ENCODE measurements at regions not wholly inside any gene's neighbourhood (a gene's known extent, or its start where the extent isn't known, plus 50 kb on each side); places are given as distances from the start of the nearest gene placed in this dataset.

DNA sequence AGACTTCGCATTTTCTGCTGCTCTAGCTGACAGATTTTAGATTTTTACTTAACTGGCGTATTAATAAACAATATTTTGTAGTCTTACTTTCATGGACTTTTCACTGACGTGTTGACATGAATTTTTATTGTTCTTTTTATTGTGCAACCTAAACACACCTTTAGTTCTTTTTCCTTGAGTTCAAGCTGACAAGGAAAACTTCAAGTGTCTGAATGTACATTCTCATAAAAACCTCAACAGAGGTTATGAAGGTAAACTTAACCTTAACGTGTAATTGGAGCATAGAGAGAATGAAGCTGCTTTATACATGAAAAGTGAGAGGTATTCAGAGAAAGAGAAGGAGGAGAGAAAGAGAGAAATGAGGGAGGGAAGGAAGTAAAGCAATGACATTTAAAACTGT, 364.3 kb upstream of the CT83 start (continued):
- TF ChIP-seq, protein P1, sequence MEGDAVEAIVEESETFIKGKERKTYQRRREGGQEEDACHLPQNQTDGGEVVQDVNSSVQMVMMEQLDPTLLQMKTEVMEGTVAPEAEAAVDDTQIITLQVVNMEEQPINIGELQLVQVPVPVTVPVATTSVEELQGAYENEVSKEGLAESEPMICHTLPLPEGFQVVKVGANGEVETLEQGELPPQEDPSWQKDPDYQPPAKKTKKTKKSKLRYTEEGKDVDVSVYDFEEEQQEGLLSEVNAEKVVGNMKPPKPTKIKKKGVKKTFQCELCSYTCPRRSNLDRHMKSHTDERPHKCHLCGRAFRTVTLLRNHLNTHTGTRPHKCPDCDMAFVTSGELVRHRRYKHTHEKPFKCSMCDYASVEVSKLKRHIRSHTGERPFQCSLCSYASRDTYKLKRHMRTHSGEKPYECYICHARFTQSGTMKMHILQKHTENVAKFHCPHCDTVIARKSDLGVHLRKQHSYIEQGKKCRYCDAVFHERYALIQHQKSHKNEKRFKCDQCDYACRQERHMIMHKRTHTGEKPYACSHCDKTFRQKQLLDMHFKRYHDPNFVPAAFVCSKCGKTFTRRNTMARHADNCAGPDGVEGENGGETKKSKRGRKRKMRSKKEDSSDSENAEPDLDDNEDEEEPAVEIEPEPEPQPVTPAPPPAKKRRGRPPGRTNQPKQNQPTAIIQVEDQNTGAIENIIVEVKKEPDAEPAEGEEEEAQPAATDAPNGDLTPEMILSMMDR (IDR thresholded peaks at IDR 0.05 in 2 of 3, conservative IDR thresholded peaks at IDR 0.05 in 1 of 3; ENCODE audit: borderline replicate concordance in 1 of 3, insufficient read depth in 1 of 3, low read depth in 2 of 3, low read length in 2 of 3), result no peak
- TF ChIP-seq CEBPB (IDR thresholded peaks at IDR 0.05; ENCODE audit: low read depth), result no peak
- no peak for TF ChIP-seq RAD21 (IDR thresholded peaks at IDR 0.05; ENCODE audit: low read depth)
- TF ChIP-seq, protein P2, sequence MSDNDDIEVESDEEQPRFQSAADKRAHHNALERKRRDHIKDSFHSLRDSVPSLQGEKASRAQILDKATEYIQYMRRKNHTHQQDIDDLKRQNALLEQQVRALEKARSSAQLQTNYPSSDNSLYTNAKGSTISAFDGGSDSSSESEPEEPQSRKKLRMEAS (IDR thresholded peaks at IDR 0.05), result no peak
- no peak for TF ChIP-seq JUND (IDR thresholded peaks at IDR 0.05)

DNA sequence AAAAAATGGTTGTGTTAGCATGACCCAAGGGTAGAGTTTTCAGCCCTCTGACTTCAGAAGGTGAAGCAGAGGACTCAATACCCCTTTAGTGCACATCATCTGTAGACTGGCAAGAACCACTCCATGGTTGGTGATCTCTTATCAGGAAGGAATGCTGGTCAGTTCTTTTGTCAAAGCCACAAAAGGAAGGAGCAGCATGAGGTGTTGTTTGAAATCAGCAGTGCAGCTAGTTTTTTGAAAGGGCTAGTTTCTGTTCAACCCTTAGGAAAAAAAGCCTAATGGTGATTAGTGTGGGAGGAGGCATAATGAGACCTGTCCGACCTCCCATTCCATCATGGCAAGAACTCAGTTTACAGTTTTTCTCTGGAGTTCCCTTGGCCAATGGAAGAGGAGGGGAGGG, 362.0 kb upstream of the CT83 start:
- Histone ChIP-seq H3K9ac (ENCODE audit: low read length) (no peak overlapping the region), H3K27me3 (ENCODE audit: insufficient read depth, low read length) (no peaks in the 10 kb centered on the region), H3K4me3 (replicated peaks in 1 of 2; ENCODE audit: low read depth in 1 of 2, low read length in 2 of 2) (no peak overlapping the region), H3K27ac (ENCODE audit: low read depth, low read length) (no peak overlapping the region), H3K36me3 (ENCODE audit: control insufficient read depth in 1 of 2, insufficient read depth in 2 of 2, low read length in 2 of 2) (no peaks in the 10 kb centered on the region), H3K79me2 (ENCODE audit: insufficient read depth, low read length) (no peaks in the 10 kb centered on the region), H3K4me1 (ENCODE audit: control insufficient read depth in 1 of 2, insufficient read depth in 2 of 2, low read length in 2 of 2) (no peaks in the 10 kb centered on the region), H3K4me2 (ENCODE audit: low read length) (no peak overlapping the region), H3K9me2 (ENCODE audit: insufficient read depth) (no peaks in the 10 kb centered on the region), H3K9me3 (ENCODE audit: control insufficient read depth in 1 of 2, insufficient read depth in 1 of 2, low read depth in 1 of 2, low read length in 2 of 2) (no peaks in the 10 kb centered on the region), H2AFZ (ENCODE audit: low read depth, low read length, poor library complexity, severe bottlenecking) (no peak overlapping the region), H4K20me1 (ENCODE audit: insufficient read depth) (no peaks in the 10 kb centered on the region)
- ATAC-seq, result no peak
- POLR2A ChIA-PET, result no interaction called here
- CTCF ChIA-PET, result no interaction called here
- intact Hi-C loops (cut with micrococcal nuclease), result no loop called here
- no peak for TF ChIP-seq CBX3 (IDR thresholded peaks at IDR 0.05; ENCODE audit: low read depth)
- TF ChIP-seq, protein P1 (IDR thresholded peaks at IDR 0.05 in 2 of 3, conservative IDR thresholded peaks at IDR 0.05 in 1 of 3; ENCODE audit: borderline replicate concordance in 1 of 3, insufficient read depth in 1 of 3, low read depth in 2 of 3, low read length in 2 of 3), result no peak
- BruUV-seq (replicated peaks), result no TSS peak
- RAD21 ChIA-PET (ENCODE audit: low non-redundant PET in 1 of 2, low total read pairs in 2 of 2, uncharacterized antibody in 2 of 2, unreplicated experiment in 2 of 2), result no interaction called here
- no peak for DNase-seq (ENCODE audit: low read depth, low spot score)

Measured in HCT116 (cell line).